Ishikawa (cell line): ENCODE measurements at regions not wholly inside any gene's neighbourhood (a gene's known extent, or its start where the extent isn't known, plus 50 kb on each side); places are given as distances from the start of the nearest gene placed in this dataset.

ENCODE experiments used
- CEBPB ChIP-seq: IDR thresholded peaks from 2 replicates; pipeline ENCODE4 v1.6.1; 2012
- CREB1 ChIP-seq: IDR thresholded peaks from 2 replicates; pipeline ENCODE4 v1.6.1; 2012; ENCODE audit warnings: low read depth
- EGR1 ChIP-seq: IDR thresholded peaks from 2 replicates; pipeline ENCODE4 v1.6.1; 2012
- EP300 ChIP-seq: IDR thresholded peaks from 2 replicates; pipeline ENCODE4 v1.6.1; 2012; ENCODE audit warnings: borderline replicate concordance
- FOXM1 ChIP-seq: IDR thresholded peaks from 2 replicates; pipeline ENCODE4 v1.6.1; 2012; ENCODE audit warnings: low read depth, borderline replicate concordance
- MAX ChIP-seq: IDR thresholded peaks from 2 replicates; pipeline ENCODE4 v1.6.1; 2012
- NFIC ChIP-seq: IDR thresholded peaks from 2 replicates; pipeline ENCODE4 v1.6.1; 2012
- RAD21 ChIP-seq: IDR thresholded peaks from 2 replicates; pipeline ENCODE4 v1.6.1; 2012; ENCODE audit warnings: low read depth
- REST ChIP-seq: IDR thresholded peaks from 2 replicates; pipeline ENCODE4 v1.6.1; 2012; ENCODE audit warnings: low read depth, mild to moderate bottlenecking
- TAF1 ChIP-seq: IDR thresholded peaks from 2 replicates; pipeline ENCODE4 v1.6.1; 2012; ENCODE audit warnings: low read depth, mild to moderate bottlenecking
- TCF12 ChIP-seq: IDR thresholded peaks from 2 replicates; pipeline ENCODE4 v1.6.1; 2012; ENCODE audit warnings: low read depth
- TEAD4 ChIP-seq: IDR thresholded peaks from 2 replicates; pipeline ENCODE4 v1.6.1; 2012
- USF1 ChIP-seq: IDR thresholded peaks from 2 replicates; pipeline ENCODE4 v1.6.1; 2012
- YY1 ChIP-seq: IDR thresholded peaks from 2 replicates; pipeline ENCODE4 v1.6.1; 2012; ENCODE audit warnings: low read depth
- ZBTB7A ChIP-seq: IDR thresholded peaks from 2 replicates; pipeline ENCODE4 v1.6.1; 2012; ENCODE audit warnings: low read depth

GRCh38 chr19:31110336-31110735, 238.9 kb downstream of the TSHZ3 start:
- TF ChIP-seq REST (no peak), TAF1 (no peak), USF1 (no peak), RAD21 (no peak), NFIC (no peak), TEAD4 (no peak), ZBTB7A (no peak), EGR1 (no peak), EP300 (no peak), FOXM1 (no peak), CREB1 (no peak), CEBPB (no peak), YY1 (no peak), TCF12 (no peak), MAX (no peak)

- TF ChIP-seq NFIC (no peak), EGR1 (no peak), ZBTB7A (no peak), MAX (no peak), CREB1 (no peak), EP300 (no peak), RAD21 (no peak), USF1 (no peak), CEBPB (no peak), YY1 (no peak), TEAD4 (no peak), TCF12 (no peak), REST (no peak), TAF1 (no peak), FOXM1 (no peak)
Measured at GRCh38 chr19:31109636-31110035, 239.6 kb downstream of the TSHZ3 start.

GRCh38 chr19:31107096-31107495, 242.1 kb downstream of the TSHZ3 start:
- TF ChIP-seq REST, result no peak
- no peak for TF ChIP-seq EGR1
- TF ChIP-seq ZBTB7A, result no peak
- no peak for TF ChIP-seq YY1
- TF ChIP-seq CREB1, result no peak
- TF ChIP-seq TAF1, result no peak
- TF ChIP-seq USF1, result no peak
- TF ChIP-seq MAX, result no peak
- TF ChIP-seq TCF12, result no peak
- TF ChIP-seq EP300, result no peak
- TF ChIP-seq CEBPB, result no peak
- TF ChIP-seq FOXM1, result no peak
- no peak for TF ChIP-seq NFIC
- TF ChIP-seq TEAD4, result no peak
- no peak for TF ChIP-seq RAD21

- no peak for TF ChIP-seq RAD21
- TF ChIP-seq NFIC, result no peak
- TF ChIP-seq ZBTB7A, result no peak
- TF ChIP-seq YY1, result no peak
- TF ChIP-seq TEAD4, result no peak
- TF ChIP-seq TAF1, result no peak
- no peak for TF ChIP-seq CEBPB
- TF ChIP-seq FOXM1, result no peak
- no peak for TF ChIP-seq TCF12
- TF ChIP-seq EGR1, result no peak
Measured at GRCh38 chr19:31105761-31106160, 243.5 kb downstream of the TSHZ3 start.
